Muscle of back (tissue), 3 donors: ENCODE measurements at regions not wholly inside any gene's neighbourhood (a gene's known extent, or its start where the extent isn't known, plus 50 kb on each side); places are given as distances from the start of the nearest gene placed in this dataset.
"Not testable (repeated sequence)": the region's sequence is repeated elsewhere in the genome, so short reads cannot be mapped to it uniquely, and the experiment has no call there.

Experiments used
- DNase-seq, 3 donors: peaks; one replicate each; pipeline versions ENCODE4 v3.0.0 to v3.0.0-alpha.2; 2013

DNA sequence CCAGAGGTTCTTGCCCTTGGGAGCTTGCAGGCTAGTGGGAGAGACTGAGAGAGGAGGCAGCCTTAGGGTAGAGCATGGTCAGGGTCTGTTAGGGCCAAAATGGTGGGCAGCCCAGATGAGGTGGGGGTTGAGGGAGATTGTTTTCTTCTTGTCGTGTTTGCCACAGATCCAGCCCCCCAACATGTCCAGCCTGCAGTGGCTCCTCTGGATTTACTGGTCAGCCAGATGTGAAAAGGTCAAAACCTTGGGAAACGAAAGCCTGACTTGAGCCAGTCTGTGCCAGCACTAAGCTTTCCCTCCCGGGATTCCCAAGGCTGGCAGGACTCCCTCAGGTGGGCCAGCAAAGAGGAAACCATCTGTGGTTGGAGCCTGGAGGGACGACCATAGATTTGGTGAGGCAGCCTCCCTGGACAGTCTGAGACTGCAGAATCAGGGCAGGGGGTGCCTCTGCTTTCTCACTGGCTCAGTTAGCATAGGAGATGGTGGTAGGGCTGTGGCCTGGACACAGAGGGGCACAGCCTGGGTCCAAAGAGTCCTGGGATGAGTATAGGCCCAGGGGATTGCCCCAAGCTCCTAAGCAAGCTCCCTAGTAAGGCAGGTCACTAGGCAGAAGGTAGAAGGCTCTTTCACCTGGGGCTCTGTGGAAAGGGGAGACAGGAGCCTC, 51.2 kb upstream of the PRR23C start:
- no peak for DNase-seq

DNA sequence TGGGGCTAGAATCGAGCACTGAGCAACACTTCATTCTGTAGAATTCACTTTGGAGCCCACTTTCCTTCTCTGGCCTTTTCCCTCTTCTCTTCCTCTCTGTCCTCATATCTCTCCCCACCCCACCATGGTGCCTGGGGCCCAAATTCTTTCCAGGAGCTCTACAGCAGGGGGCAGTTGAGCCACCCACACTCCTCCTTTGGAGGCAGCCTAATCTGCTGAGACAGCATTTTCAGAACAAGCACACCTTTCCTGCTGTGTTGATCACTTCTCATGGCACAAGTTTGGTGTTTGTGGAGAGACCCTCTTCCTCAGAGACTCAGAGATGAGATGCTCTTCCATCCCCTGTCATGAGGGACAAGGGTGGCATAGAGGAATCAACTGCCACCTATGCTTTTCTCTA, 52.0 kb upstream of the PRR23C start:
- DNase-seq = no peak

DNA sequence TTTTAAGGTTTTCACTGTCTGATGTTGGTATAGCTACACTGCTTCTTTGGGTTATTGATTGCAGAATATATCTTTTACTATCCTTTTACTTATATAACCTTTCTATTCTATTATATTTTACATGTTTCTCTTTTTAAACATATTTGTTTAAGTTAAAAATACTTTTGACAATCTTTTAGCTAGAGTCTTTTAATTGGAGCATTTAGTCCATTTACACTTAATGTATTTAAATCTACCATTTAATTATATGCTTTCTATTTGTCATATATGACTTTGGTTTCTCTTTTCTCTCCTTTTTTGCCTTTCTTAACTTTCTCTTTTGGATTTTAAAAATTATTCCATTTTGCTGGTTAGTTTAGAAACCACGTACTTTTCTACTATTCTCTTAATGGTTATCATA, 53.7 kb upstream of the PRR23C start:
- no peak for DNase-seq

DNA sequence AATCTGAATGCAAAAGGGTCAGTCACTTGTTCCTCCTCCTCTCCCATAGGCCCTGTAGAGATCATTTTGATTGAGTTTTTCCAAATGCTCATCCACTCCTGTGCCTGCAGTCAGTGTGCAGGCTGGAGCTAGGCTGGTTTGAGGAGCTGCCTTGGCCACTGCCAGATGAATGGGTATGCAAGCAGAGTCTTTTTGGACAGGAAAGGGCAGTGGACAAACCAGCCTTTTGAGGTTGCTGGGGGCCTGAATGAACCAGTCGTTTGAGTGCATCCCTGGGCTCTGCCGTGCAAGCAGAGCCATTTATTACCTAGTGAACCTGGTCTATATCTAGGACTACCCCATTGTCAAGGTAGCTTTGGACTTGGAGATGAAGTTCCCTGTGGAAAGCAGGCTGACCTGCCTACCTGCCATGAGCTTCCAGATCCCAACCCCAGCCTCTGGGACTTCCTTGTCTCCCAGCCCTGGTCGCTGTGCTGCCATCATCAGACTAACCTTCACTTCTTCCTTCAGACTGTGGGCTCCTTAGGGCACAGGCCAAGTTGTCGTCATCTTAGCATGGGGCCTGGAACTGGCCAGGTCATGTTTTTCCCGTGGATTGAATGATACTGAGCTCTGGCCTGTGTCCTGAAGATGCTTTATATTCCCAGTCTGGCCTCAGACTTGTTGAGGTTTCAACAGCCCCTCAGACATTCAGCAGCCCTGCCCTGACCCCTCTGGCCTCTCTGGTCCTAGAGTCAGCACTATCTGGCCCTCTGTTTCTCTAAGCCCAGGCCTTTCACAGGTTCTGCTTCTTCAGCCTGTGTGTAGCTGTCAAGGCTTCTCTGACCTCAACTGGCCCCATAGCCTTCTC, 55.5 kb upstream of the PRR23C start:
- DNase-seq = no peak

DNA sequence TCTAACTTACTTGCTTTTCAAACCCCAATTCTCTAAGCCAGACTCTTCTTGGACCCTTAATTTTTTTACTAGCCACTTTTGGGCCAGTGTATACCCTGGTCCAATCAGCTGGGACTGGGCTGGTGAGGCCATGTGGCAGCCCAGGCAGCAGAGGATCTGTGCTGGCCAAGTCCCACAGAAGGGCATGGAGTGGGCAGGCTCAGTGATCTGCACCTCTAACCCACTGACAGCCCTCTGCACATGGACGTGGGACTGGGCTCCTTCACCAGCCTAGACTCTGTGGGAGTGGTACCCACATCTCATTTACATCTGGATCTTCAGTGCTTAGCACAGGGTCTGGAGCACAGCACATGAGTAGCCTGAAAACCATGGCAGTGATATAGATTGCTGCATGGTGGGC, 56.1 kb upstream of the PRR23C start:
- no peak for DNase-seq

DNA sequence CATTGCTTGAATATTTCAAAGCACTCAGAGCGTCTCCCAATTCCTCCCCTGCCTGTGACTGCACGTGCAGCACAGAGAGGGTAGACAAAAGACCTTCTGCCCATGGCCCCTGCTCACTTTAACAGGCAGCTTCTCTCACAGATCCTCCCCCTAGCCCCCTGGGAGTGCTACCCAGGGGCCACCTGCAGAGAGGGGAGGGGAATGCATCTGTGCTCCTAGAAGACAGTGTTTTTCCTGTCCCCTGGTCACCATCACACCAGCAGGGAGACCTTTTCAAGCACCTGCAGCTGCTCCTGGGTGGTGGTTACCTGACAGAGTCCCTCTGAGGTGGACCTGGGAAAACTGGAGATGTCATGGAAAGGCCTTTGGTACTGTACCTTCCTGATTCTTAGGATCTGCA, 56.7 kb upstream of the PRR23C start:
- no peak for DNase-seq

DNA sequence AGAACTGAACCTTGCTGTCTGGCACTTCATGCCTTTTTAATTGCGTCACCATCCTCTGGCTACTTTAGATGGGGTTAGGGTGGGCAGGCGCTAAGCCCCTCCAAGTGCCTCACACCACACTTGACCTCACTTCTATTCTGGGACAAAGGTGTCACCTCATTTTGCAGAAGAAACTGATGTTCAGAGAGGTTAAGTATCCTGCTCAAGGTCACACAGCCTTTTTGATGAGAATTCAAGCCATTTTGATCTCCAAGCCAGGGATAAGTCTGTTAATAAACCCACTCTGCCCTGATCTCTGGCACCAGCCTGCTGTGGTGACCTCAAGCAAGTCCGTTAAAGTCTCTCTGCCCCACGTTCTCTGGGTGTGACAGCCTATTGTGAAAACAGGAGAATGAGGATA, 58.8 kb upstream of the PRR23C start:
- no peak for DNase-seq

DNA sequence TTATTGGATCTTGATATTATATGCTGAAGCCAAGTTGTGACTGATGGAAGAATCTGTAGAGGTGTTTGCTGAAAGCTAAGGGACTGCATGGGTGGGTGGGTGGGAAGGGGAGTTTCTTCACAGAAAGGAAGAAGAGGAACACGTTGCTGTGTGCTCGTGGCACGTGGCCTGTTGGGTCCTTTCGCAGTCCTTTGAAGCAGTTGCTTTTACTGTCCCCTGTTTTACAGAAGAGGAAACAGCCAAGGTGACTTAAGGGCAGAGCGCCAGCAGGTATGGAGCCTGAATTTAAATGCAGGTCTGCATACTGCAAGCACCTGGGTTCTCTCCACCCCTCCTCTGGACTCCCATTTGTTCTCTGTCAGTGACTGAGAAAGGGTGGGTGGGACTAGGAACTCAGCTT, 59.4 kb upstream of the PRR23C start:
- DNase-seq = no peak

DNA sequence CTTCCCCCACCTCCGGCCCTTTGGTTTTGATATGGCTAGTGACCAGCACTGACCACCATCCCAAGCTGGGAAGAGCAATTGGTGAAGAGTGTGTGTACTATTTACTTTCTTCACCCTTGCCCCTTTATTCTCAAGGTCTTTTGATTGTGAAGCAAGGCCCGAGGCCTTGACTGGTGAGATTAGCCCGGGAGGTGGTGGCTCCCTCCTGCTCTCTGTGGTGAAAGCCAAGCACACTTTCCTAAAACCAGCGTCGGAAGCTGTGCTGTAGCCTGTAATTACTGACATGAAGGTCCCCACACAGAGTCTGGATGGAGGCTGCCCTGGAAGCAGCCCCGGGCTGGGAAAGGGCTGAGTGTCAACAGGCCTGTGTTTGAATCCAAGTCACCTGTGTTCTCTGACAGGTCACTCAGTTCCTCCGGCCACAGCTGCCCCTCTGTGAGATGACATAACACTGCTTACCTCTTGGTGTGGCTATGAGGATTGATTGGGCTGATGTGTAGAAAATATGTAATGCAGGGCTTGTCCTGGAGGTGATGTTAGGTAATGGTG, 60.5 kb upstream of the PRR23C start:
- no peak for DNase-seq

DNA sequence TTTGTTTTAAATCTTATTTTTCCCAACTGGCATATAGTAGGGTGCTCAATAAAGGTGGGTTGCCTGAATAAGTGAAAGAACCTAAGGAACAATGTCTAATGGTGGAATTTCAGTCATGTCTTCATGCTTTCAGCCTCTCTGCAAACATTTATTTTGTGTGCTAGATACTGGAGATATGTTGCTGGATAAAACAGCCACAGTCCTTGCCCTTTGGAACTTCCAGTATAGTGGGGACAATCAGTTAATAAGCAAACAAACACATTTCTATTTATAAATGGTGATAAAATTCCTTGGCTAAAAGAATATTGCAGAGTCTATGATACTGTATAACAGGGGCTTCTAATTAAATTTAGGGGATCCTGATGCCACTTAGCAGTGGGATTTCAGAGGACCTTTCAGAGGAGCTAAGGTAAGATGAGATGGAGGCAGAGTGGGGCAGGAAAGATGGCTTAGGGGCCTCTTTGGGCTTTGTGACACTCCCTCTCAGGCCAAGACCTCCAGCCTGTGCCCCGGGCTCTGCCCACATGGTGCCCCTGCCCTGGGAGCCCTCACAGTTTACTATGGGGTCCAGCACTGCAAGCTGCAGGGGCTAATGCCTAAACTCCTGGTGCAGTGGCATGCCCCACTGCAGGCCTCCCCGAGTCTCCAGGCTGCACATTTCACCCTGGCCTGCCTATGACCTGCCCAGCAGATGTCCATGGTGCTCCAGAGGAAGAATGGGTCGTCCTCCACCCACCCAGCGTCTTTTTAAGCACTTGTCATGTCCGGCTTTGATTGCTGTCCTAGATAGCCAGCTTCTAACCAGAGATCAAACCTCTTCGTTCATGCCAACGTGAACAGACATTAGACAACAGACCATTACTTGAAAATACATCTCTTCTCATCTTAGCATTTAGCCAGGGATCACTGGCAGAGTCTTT, 61.6 kb upstream of the PRR23C start:
- no peak for DNase-seq

DNA sequence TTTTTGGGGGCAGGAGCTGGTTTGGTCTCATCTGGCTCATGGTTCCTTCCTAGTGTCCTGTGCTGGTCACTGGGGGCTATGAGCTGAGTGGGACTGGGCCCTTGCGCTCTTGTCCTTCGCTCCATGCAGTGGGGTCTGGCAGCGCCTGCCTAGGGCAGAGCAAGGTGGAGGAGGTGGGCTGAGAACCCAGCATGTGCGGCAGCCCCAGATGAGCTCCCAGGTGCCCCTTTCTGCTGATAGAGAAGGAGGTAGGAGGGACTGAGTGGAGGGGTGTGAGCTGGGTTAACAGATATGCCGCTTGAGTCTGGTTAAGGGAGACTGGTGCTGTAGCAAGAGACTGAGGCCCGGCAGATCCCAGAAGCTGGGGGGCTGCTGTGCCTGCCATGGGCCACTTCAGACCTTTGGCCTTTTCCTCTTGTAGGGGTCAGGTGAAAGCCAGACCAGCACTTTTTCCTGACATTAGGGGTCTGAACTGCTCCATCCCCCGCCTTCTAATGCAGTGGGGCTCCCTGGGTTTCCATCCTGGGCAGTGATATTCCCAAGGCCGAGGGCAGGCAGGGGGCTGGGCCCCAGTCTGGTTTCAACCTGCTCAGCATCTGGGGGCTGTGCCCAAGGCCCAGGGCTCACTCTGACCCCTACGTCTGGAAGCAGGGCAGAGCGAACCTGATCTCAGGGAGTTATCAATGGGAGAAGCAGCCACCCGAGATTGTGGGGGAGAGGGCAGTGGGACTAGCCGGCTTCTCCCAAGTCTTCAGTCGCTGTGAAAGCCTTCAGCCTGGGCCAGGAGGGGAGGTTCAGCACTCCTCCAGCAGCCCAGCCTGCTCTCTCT, 62.9 kb upstream of the PRR23C start:
- DNase-seq = no peak

DNA sequence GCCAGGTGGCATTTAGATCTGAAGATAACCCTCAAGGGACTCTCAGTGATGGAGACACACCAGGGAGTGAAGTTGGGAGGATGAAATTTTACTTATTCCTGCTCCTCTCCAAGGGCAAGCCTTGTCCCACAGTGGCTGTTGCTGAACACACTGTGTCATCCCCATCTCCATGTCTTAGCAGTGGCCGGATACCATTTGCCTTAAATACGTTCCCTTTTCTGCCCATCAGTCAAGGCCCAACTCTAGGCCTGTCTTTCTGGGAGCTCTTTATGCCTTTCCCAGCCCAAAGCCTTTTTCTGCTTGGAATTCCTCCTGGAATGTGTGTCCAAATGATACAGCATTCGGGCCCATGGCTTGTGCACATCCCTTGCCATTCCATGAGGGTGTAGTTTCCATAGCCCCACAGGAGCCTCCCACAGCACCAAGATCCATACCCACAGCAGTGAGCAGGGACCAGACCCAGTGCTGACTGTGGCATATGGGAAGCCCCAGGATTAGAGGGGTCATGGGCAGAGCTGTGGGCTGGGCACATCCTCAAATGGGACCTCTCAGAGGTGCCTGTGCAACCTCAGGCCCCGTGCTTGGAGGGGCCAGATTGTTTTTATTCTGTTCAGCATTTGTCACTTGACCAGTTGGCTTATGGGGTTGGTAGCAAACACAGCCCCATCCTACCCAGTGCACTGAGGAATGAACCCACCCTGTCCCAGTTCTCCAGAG, 63.7 kb upstream of the PRR23C start:
- DNase-seq = no peak

DNA sequence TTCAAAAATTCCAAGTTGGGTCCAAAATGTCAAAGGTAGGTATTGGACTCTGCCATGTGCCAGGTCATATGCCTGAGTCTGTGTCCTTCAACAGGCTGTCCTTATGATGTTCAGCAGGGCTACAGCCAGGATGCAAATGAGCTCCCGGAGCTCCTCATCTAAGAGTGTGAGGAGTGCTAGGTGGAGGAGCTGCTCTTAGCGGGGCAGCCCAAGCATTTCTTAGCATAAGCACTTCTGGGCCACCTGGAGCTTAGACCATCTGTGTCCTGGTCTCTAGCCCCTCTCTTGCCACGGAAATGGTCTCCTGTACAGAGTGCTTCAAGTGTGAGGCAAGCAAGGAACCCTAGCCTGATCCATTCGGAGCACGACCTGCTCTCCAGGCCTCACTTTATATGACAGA, 64.6 kb upstream of the PRR23C start:
- DNase-seq = no peak

DNA sequence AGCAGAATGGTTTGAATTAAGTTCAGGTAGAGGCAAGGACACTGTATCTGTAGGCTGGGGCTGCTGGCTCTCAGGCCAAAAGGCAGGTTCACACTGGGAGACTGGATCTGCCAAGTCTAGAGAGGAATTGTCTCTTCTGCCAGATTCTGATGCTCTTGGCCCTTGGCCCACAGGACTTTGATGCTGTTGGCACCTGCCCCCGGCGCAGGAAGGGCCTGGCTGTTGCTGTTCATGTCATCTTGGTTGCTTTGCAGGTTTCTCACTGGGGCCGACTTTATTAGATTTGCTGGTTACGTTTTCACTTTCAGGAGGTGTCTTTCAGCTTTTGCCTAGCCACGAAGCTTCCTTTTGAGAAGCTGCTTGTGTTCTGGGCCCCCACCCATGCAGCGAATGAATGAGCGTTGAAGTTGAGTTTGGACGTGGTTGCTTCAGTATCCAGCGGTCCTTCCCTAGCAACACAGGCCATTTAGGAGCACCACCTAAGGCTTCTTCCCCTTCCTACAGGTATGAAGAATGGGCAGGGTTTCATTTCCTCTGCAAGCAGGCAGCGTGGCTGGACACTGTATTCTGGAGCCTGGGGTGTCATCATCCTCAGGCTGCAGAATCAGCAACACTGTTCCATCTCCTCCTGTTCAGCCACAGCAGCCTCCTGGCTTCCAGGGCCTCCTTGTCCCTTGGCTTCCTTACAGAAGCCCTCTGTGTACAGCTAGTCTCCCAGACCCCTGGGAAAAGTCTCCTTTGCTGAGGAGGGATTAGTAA, 65.6 kb upstream of the PRR23C start:
- DNase-seq = no peak

DNA sequence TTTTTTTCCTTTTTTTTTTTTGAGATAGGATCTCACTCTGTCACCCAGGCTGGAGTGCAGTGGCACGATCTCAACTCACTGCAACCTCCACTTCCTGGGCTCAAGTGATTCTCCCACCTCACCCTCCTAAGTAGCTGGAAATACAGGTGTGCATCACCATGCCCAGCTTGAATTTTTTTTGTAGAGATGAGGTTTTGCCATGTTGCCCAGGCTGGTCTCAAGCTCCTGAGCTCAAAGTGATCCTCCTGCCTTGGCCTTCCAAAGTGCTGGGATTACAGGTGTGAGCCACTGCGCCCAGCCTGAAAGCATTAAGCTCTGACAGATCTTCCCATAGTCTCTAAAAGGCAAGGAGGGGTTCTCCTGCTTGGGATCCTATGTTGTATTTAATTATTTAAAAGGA, 66.2 kb upstream of the PRR23C start:
- not testable (repeated sequence) for DNase-seq

DNA sequence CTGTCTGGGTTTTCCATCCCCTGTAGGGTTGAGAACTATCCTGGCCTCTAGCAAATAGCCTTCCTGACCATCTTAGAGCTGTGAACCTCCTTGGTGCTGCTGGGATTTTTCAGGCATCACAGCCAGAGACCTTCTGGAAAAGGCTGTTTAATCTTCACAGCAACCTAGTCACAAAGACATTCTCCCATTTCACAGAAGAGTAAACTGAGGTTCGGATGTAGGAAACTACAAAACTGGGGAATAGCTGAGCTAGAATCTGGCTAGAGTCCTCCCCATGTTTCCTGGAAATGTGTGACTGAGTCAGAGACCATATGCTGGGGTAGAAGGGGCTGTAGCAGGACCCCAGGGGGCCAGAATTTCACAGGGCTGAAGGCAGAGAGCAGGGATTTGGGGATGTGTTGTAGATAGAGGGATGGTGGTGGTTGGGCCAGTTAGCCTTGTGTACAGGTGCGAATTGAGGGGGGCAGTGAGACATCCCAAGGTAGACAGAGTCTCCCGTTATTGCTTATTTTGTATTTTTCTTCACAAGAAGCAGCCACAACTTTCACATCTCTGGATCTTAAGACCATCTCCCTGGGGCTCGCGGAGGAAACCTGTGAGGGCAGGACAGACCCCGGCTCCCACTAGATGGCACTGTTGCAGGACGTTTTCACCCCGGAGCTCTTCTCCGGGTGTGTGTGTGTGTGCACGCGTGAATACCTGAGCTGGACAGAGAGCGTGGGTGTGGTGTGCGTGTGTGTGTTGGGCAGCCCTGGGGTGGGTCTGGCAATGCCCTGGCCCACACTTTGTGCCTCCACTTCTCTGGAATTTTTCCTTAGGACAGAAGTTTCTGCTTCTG, 66.9 kb upstream of the PRR23C start:
- DNase-seq = peak; percentile 22 to 44 (median 25)

DNA sequence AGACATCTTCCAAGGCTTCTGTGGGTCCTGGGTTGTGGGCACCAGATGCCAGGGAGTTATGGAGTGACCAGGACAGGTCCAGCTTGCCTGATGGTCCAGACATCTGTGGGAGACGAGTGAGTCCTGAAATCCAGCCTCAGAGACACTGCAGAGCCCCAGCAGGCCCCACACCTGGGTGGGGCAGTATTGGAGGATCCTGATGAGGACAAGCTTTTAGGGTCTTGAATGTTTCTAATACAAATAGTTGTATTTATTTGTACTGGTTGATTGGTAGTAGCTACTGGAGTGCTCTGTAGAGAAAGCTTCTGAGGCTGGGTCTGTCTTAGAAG, 67.5 kb upstream of the PRR23C start:
- no peak for DNase-seq

DNA sequence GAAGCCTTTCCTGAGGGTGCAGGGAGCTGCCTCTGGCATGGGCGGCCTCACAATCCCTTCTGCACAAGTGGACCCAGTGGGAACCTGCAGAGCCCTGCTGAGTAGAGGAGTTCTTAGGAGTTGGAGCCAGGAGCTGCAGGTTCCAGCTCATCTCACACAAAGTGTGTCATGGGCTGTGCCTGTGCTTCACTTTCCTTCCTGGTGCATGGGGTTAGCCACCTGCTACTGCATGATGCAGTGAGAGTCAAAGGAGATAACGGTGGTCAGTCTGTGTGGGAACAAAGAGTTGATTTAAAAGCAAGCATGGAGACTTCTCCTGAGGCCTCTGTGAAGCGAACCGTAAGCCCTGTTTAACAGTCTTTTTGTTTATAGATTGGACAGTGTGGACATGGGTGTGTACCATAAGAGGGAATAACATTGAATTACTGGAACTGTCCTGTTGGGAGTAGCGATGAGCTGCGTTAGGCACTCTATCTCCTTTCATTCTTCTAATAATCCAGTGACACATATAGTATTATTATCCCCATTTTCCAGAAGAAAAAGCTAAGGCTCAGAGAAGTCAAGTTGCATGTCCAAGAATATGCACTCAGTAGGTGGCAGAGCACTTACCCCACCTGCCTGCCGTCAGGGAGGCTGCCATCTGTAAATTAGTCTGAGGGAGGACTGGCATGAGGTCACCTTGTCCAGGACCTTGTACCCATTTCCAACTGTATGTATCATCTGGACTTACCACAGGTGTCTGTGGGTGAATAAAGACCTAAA, 68.7 kb upstream of the PRR23C start:
- no peak for DNase-seq
